ENCODE measurements at regions not wholly inside any gene's neighbourhood (a gene's known extent, or its start where the extent isn't known, plus 50 kb on each side); places are given as distances from the start of the nearest gene placed in this dataset.

DNA sequence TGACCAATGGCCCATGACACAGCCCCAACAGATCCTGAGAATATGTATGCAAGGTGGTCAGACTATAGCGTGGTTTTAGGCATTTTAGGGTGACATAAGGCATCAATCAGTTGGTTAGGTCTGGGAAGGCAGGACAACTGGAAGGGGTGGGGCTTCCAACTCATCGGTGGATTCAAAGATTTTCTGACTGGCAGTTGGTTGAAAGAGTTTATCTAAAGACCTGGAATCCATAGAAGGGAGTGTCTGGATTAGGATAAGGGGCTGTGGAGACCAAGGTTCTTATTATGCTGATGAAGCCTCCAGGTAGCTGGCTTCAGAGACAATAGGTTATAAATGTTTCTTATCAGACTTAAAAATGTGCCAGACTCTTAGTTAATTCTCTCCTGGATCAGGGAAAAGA lies 60.3 kb upstream of the CFAP46 start:
- DNase-seq = no peak

DNA sequence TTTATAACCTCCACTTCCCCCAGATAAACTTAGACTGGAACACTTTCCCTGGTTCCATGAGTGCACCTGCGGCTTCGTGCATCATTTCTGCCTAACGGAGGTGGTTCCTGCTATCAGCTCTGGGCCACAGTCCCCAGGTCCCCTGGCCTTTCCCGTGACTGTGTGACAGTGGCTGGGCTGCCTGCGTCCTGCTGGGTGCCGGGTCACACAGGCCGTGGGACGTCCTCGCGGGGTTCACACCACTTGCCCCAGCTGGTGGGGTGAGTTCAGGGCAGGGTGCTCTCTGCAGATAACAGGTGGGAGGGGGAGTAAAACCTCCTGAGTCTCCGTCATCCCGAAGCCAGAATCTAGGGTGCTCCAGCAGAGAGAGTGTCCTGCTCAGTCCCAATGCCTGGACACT lies 58.7 kb upstream of the CFAP46 start:
- DNase-seq = no peak

DNA sequence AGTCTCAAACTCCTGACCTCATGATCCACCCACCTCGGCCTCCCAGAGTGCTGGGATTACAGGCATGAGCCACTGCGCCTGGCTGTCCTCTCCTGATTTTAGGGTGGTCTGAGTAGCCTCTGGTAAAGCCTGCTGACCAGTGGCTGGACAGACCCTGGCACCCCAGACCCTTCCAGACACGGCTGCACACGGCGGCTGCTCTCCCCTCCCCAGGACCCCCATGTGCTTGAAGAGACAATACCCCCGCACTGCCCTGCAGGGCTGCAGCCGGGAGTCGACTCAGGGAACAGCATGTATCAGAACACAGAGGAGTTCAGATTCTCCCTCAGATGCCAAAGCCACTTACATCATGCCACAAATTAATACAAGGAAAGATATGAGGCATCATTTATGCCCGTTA lies 58.3 kb upstream of the CFAP46 start:
- no peak for DNase-seq

- no peak for DNase-seq
Measured at GRCh38 chr10:132997517-132998265, 55.3 kb upstream of the CFAP46 start.

GRCh38 chr10:132996603-132997343 lies 54.4 kb upstream of the CFAP46 start:
- DNase-seq = no peak

GRCh38 chr10:132995909-132996602 lies 53.7 kb upstream of the CFAP46 start:
- DNase-seq = no peak

DNA sequence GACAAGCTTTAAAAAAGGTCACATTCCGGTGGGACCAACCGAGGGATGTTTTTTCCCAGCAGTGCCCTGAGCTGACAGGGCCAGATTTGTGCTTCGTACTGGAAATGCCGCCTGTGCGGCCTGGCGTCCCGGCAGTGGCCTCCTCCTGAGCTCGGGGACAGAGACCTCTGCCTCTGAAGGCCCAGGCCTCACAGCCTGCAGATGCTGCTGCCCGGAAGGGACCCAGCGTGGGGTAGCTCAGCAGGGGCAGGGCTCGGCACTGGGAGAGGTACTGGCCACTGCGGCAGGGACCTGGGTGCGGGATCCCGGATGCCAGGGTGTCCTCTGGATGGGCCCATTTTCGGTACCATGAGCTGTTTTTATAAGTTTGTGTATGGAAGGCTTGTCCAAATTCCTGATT lies 52.4 kb upstream of the CFAP46 start:
- DNase-seq = no peak

DNA sequence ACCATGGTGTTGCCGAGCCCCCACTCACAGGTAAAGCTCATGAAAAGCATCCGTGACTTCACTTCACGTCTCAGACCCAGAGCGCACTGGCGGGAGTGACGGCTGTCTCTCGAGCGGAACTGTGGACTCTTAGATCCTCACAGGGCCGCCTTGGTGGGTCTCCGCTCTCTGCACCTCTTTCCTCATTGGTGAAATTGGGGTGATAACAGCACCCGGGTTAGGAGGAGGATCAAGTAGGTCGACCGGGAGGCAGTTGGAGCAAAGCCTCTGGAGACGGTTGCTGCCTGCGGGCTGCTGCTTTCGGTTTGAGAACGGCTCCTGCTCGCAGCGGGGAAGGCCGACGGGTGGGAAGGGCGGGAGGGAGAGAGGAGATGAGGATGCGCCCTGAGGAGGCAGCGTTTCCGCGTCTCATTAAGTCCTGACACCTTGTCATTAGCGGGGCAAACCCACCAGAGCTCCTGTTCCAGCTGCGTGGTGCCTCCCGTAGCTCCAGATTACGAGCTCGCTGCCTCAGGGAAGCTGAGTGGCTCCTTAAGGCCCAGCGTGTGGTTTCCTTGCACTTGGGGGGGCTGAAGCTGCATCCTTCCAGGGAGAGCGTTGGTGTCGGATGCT lies 51.9 kb upstream of the CFAP46 start:
- DNase-seq = no peak

DNA sequence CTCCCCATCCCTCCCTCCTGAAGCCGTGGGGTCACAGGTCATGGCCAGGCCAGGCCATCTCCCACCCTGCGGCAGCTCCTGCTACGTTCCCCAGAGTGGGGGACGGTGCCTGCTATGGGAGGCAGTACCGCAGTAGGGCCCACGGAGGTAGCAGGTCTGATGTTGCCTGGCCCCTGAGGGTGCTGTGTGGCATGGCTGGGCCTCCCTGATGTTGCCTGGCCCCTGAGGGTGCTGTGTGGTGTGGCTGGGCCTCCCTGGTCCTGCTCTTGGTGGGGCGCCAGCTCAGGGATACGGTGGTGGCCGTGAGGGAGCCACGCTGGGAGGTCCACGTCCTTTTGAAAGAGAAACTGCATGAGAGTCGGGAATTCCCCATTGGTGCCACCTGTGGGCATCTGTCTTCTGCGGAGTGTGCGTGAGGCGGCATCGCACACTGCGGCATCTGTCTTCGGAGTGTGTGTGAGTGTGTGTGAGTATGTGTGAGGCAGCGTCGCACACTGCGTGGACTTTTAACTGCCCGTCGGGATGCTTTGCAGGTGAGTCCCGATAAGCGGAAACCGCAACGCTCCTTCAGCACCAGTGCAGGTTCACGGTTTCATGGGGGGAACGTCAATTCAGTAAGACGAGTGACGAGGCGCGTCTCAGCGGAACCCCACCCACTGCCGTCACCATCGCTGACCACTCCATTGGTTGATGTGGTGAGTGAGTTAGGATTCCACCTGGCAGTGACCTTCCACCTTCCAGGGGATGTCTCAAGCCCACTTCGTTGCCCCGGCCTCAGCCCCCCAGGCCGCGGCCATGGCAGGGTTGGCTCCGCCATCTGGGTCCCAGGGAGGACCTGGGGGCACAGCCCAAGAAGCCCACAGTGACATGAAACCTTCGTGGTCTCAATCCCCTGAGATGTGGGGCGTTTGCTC lies 51.2 kb upstream of the CFAP46 start:
- no peak for DNase-seq

GRCh38 chr10:132992433-132993215 lies 50.3 kb upstream of the CFAP46 start:
- no peak for DNase-seq

Measured in inflammatory macrophage treated with lipopolysaccharide for 1 hour (primary cell).